VCaP (cell line): ENCODE measurements at regions not wholly inside any gene's neighbourhood (a gene's known extent, or its start where the extent isn't known, plus 50 kb on each side); places are given as distances from the start of the nearest gene placed in this dataset.

Source experiments
- H3K27ac ChIP-seq: fragments of 450-650 bp; 2 replicates; pipeline ENCODE4 v1.5.1; 2017
- TF ChIP-seq, protein P1 (sequence below): fragments of 450-650 bp; conservative IDR thresholded peaks from 2 replicates; pipeline ENCODE4 v1.5.1; 2017; ENCODE audit warnings: mild to moderate bottlenecking, moderate library complexity

DNA sequence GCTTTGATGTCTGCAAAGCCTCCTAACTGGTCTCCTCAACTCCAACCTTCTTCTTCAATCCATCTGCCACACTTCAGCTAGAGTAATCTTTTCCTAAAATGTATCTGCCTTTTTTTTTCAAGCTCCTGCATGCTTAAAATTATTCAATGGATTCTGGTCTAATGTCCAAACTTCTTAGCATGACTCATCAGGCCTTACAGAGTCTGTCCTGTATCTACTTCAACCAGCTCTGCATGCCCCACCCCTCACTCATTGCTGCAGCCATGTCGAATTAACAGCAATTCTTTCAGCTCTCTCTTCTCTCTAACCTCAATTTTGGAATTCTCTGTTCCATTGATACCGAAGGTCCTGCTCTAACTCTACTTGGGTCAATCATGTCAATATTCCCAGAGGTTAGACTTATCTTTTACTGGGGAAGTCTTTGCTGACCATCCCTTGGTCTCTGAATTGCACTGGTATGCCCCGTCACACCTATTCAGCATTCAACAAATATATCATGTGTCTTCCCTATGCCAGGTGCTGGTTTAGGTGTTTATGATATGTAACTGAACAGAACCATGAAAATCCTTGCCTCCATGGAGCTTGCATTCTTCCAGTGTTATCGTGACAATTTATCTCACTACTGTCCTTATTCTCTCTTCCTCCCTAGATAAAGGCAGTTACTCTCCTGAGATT is 88.5 kb upstream of the NANOGP8 start:
- no peak overlapping the region for H3K27ac ChIP-seq
- TF ChIP-seq, protein P1, sequence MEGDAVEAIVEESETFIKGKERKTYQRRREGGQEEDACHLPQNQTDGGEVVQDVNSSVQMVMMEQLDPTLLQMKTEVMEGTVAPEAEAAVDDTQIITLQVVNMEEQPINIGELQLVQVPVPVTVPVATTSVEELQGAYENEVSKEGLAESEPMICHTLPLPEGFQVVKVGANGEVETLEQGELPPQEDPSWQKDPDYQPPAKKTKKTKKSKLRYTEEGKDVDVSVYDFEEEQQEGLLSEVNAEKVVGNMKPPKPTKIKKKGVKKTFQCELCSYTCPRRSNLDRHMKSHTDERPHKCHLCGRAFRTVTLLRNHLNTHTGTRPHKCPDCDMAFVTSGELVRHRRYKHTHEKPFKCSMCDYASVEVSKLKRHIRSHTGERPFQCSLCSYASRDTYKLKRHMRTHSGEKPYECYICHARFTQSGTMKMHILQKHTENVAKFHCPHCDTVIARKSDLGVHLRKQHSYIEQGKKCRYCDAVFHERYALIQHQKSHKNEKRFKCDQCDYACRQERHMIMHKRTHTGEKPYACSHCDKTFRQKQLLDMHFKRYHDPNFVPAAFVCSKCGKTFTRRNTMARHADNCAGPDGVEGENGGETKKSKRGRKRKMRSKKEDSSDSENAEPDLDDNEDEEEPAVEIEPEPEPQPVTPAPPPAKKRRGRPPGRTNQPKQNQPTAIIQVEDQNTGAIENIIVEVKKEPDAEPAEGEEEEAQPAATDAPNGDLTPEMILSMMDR: no peak

DNA sequence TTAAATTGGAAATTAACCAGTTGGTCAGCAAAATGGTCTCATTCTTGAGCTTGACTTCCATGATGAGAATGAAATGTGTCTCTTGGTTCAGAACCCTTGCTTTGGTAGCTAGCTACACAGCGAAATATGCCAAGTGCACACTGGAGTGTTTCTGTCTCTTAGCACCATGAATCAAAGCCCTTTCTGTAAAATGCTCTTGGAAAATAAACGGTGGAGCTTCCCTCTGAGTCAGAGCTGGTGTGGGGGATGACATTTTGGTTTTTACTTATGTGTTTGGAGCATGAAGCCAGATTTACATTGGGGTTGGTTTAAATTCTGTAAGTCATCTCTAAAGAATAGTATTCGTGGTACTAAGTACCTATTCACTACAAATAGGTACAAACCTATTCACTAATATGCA is 85.1 kb upstream of the NANOGP8 start:
- H3K27ac ChIP-seq: no peak overlapping the region
- TF ChIP-seq, protein P1: no peak

DNA sequence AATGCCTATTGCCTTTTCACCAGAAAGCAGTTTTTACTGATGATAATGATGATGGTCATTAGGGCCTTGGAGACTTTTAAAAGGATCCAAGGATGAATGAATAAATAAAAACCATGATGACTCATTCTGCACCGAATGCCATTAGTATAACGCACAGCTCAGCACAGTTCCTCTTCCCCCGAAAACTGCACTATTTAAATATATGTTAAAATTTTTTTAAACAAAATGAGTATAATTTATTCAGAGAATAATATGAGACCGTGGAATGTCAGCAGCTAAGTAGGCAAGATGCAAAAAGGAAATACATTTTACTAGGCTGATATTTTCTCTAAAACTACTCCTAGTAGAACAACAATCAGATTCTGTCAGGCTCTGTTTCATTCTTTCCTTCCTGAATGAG is 83.4 kb upstream of the NANOGP8 start:
- H3K27ac ChIP-seq: no peak overlapping the region
- TF ChIP-seq, protein P1: no peak

DNA sequence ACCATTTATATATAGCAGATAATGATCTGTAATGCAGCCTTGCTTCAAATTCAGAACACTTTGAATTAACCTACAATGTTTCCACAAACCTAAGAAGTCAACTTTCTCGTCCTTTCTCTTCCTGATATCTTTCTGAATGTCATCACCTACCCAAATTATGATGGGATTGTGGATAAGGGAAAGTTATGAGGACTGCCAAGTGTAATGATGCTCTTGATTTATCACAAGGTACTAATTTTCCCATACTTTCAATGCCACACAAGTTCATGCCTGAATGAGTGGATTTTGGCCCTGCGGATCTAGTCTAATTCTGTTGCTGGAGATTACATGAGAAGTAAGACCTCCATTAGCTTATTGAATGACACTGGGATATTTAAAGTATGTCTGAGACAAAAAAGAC is 82.6 kb upstream of the NANOGP8 start:
- TF ChIP-seq, protein P1: no peak

DNA sequence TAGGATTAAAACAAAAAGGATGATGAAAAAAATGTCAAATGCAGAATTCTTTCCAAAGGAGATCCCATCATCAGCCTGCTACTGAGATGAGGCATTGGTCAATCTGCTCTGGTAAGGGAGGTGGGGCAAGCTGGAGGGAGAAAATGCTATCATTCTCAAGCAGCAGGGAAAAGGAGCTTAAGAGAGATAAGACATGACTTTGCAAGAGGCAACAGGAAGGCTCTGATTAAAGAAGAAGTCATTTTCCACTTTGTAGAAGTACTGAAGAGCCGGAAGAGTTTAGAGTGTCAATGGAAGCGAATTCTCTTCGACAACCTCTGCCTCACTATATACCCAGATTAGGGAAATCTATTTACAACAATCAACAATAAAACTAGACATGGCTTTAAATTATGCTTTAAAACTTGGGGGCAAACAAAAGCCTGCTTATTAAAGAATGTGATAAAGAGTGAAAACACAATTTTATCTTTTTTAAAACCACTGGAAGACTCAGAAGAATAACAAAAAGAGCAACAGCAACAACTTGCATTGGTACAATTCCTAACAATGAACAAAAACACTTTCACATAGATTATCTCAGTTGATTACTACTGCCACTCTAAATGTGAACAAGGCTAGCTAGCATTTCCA is 81.8 kb upstream of the NANOGP8 start:
- no peak overlapping the region for H3K27ac ChIP-seq
- TF ChIP-seq, protein P1: no peak

More for the DNA sequence above, 82.6 kb upstream of the NANOGP8 start:
- H3K27ac ChIP-seq: no peak overlapping the region

DNA sequence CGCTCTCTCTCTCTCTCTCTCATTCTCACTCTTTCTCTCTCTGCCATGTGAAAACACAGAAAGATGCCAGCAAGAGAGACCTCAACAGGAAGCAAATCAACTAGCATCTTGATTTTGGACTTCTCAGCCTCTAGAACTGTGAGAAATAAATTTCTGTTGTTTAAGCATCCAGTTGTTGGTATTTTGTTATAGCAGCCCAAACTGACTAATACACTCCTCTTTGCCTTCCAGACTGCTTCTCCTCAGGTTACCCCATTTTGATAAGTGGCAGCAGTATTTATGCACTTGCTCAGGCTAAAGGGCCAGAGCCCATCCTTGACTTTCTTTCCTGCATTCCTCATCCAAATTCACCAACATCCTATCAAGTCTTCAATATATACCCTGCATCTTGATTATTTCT is 76.6 kb upstream of the NANOGP8 start:
- TF ChIP-seq, protein P1: no peak
- no peak overlapping the region for H3K27ac ChIP-seq

DNA sequence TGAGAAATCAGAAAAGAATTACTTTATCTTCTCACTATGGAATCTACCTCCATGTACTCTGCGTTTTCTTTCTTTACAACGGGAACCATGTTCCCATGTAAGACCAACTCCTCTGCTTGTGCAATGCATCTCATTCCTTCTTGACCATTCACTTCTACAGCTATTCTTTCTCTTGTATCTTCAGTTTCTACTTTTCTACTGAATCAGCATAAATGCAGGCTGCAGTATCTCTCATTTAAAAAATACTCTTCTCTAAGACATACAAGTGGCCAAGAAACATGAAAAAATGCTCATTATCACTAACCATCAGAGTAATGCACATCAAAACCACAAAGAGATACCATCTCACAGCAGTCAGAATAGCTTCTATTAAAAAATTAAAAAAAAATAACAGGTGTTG is 74.1 kb upstream of the NANOGP8 start:
- TF ChIP-seq, protein P1: no peak
- no peak overlapping the region for H3K27ac ChIP-seq
